ENCODE measurements at regions not wholly inside any gene's neighbourhood (a gene's known extent, or its start where the extent isn't known, plus 50 kb on each side); places are given as distances from the start of the nearest gene placed in this dataset.

- TF ChIP-seq CTCF (IDR thresholded peaks at IDR 0.05 in 2 of 3, conservative IDR thresholded peaks at IDR 0.05 in 1 of 3; ENCODE audit: insufficient read depth in 2 of 3, low read depth in 1 of 3, low read length in 3 of 3): no peak
- no peak for TF ChIP-seq BHLHE40 (IDR thresholded peaks at IDR 0.05; ENCODE audit: low read length)
- TF ChIP-seq RB1 (IDR thresholded peaks at IDR 0.05; ENCODE audit: low read depth): no peak
- no peak for TF ChIP-seq ZMIZ1 (IDR thresholded peaks at IDR 0.05; ENCODE audit: low read depth in 2 of 2, low read length in 2 of 2)
- TF ChIP-seq FOXJ2 (tag; IDR thresholded peaks at IDR 0.05): no peak
- TF ChIP-seq NUFIP1 (IDR thresholded peaks at IDR 0.05; ENCODE audit: partially characterized antibody): no peak
- TF ChIP-seq POLR2AphosphoS5 (IDR thresholded peaks at IDR 0.05; ENCODE audit: control insufficient read depth, insufficient read depth, low read depth, low read length): no peak
- no peak for TF ChIP-seq MLLT1 (IDR thresholded peaks at IDR 0.05)
Observed at GRCh38 chr3:160174621-160175020, 50.6 kb upstream of the C3orf80 start.

Data from K562 (cell line).